Vagina (tissue), 2 donors: ENCODE measurements at regions not wholly inside any gene's neighbourhood (a gene's known extent, or its start where the extent isn't known, plus 50 kb on each side); places are given as distances from the start of the nearest gene placed in this dataset.

Experiments
- POLR2A ChIP-seq, 2 donors: fragments of 450-650 bp; IDR thresholded peaks; one replicate each; pipeline ENCODE4 v1.6.1; 2017; ENCODE audit warnings: antibody characterized with exemption in 2 of 2, mild to moderate bottlenecking in 2 of 2, moderate library complexity in 2 of 2
- POLR2AphosphoS5 ChIP-seq, 2 donors: sonication (generic); formaldehyde crosslinking; IDR thresholded peaks; one replicate each; pipeline ENCODE4 v1.9.0; 2017; ENCODE audit warnings: antibody characterized with exemption in 2 of 2, mild to moderate bottlenecking in 2 of 2, low read depth in 1 of 2; ENCODE audit not compliant: insufficient read depth in 1 of 2
- TF ChIP-seq, protein P1 (sequence below), 3 experiments: fragments of 450-650 bp in 2 of 3; fragments of 200-600 bp in 1 of 3; sonication (generic) in 1 of 3; IDR thresholded peaks; one replicate each; pipeline ENCODE4 v1.5.1; 2017 to 2019; ENCODE audit warnings: antibody characterized with exemption in 3 of 3, mild to moderate bottlenecking in 2 of 3, moderate library complexity in 2 of 3

DNA sequence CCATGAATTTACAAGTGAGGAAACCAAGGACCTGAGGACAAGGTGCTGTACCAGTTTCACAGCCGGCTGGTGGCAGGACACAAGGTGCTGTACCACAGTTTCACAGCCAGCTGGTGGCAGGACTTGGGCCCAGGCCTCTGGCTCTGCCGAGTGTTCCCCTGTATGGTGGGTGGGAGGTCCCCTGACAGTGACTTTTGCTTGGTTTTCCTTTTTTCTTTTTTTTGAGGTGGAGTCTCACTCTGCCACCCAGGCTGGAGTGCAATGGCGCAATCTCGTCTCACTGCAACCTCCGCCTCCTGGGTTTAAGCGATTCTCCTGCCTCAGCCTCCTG lies 212.4 kb downstream of the LY86 start:
- TF ChIP-seq, protein P1, sequence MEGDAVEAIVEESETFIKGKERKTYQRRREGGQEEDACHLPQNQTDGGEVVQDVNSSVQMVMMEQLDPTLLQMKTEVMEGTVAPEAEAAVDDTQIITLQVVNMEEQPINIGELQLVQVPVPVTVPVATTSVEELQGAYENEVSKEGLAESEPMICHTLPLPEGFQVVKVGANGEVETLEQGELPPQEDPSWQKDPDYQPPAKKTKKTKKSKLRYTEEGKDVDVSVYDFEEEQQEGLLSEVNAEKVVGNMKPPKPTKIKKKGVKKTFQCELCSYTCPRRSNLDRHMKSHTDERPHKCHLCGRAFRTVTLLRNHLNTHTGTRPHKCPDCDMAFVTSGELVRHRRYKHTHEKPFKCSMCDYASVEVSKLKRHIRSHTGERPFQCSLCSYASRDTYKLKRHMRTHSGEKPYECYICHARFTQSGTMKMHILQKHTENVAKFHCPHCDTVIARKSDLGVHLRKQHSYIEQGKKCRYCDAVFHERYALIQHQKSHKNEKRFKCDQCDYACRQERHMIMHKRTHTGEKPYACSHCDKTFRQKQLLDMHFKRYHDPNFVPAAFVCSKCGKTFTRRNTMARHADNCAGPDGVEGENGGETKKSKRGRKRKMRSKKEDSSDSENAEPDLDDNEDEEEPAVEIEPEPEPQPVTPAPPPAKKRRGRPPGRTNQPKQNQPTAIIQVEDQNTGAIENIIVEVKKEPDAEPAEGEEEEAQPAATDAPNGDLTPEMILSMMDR (IDR thresholded peaks at IDR 0.05): no peak
- no peak for TF ChIP-seq POLR2A (IDR thresholded peaks at IDR 0.05)
- no peak for TF ChIP-seq POLR2AphosphoS5 (IDR thresholded peaks at IDR 0.05; ENCODE audit: insufficient read depth in 1 of 2, low read depth in 1 of 2)
